Stimulated activated CD8-positive, alpha-beta memory T cell treated with anti-CD3 and anti-CD28 coated beads, Interleukin-7, amount 100 ng/mL, for 1 hour (primary cell): ENCODE measurements at regions not wholly inside any gene's neighbourhood (a gene's known extent, or its start where the extent isn't known, plus 50 kb on each side); places are given as distances from the start of the nearest gene placed in this dataset.
"Not testable (repeated sequence)": the region's sequence is repeated elsewhere in the genome, so short reads cannot be mapped to it uniquely, and the experiment has no call there.

ENCODE experiments used
- DNase-seq, 2 donors: peaks; one replicate each; pipeline ENCODE4 v3.0.0-alpha.2; 2020; ENCODE audit warnings: low read depth in 2 of 2

- DNase-seq = not testable (repeated sequence)
Observed at GRCh38 chr7:75201606-75202079, 109.3 kb downstream of the GTF2IRD2B start.

- not testable (repeated sequence) for DNase-seq
Observed at GRCh38 chr7:75205367-75206085, 113.1 kb downstream of the GTF2IRD2B start.

- not testable (repeated sequence) for DNase-seq
Observed at GRCh38 chr7:75215460-75215859, 123.1 kb downstream of the GTF2IRD2B start.

GRCh38 chr7:75216963-75217362 is 124.6 kb downstream of the GTF2IRD2B start:
- not testable (repeated sequence) for DNase-seq

- DNase-seq = not testable (repeated sequence)
Observed at GRCh38 chr7:75226102-75226501, 133.7 kb downstream of the GTF2IRD2B start.

GRCh38 chr7:75229558-75229957 is 137.2 kb downstream of the GTF2IRD2B start:
- DNase-seq = not testable (repeated sequence)

GRCh38 chr7:75230558-75230957 is 138.2 kb downstream of the GTF2IRD2B start:
- not testable (repeated sequence) for DNase-seq

GRCh38 chr7:75235092-75235826 is 142.9 kb downstream of the GTF2IRD2B start:
- not testable (repeated sequence) for DNase-seq

GRCh38 chr7:75235827-75236167 is 143.4 kb downstream of the GTF2IRD2B start:
- DNase-seq = not testable (repeated sequence)

- DNase-seq = peak; percentile 3 to 27
Observed at GRCh38 chr7:75237255-75238187, 145.1 kb downstream of the GTF2IRD2B start.

GRCh38 chr7:75238309-75238708 is 145.9 kb downstream of the GTF2IRD2B start:
- not testable (repeated sequence) for DNase-seq

- not testable (repeated sequence) for DNase-seq
Observed at GRCh38 chr7:75243638-75244037, 151.2 kb downstream of the GTF2IRD2B start.

- not testable (repeated sequence) for DNase-seq
Observed at GRCh38 chr7:75248216-75248615, 147.2 kb upstream of the TRIM73 start.

- not testable (repeated sequence) for DNase-seq
Observed at GRCh38 chr7:75254238-75254637, 141.2 kb upstream of the TRIM73 start.

- DNase-seq = not testable (repeated sequence)
Observed at GRCh38 chr7:75257442-75257841, 138.0 kb upstream of the TRIM73 start.

GRCh38 chr7:75259454-75260003 is 135.9 kb upstream of the TRIM73 start:
- DNase-seq = not testable (repeated sequence)

- not testable (repeated sequence) for DNase-seq
Observed at GRCh38 chr7:75261660-75262059, 133.8 kb upstream of the TRIM73 start.

- DNase-seq = not testable (repeated sequence)
Observed at GRCh38 chr7:75268158-75268557, 127.3 kb upstream of the TRIM73 start.

- DNase-seq = not testable (repeated sequence)
Observed at GRCh38 chr7:75269159-75269558, 126.3 kb upstream of the TRIM73 start.

- DNase-seq = not testable (repeated sequence)
Observed at GRCh38 chr7:75274114-75274513, 121.3 kb upstream of the TRIM73 start.
